SK-N-SH (cell line): ENCODE measurements at regions not wholly inside any gene's neighbourhood (a gene's known extent, or its start where the extent isn't known, plus 50 kb on each side); places are given as distances from the start of the nearest gene placed in this dataset.

Experiments
- CTCF ChIA-PET: fragments of 300-600, 350-600 bp; formaldehyde crosslinking; extraction: SDS; loops from one replicate; lab custom pipeline; 2021; lab: Yijun Ruan, JAX
- POLR2A ChIA-PET: fragments of 350-600 bp; sonication (Branson Sonifier 250); formaldehyde crosslinking; extraction: SDS; loops from one replicate; lab custom pipeline; 2020; ENCODE audit warnings: antibody characterized with exemption, inconsistent platforms; lab: Yijun Ruan, JAX
- DNase-seq: peaks from one replicate; pipeline ENCODE4 v3.0.0; 2012
- H2AFZ ChIP-seq: fragments of 200-600 bp; sonication (generic); 2 replicates; pipeline ENCODE4 v1.8.1; 2016; ENCODE audit warnings: antibody characterized with exemption, mild to moderate bottlenecking, low read depth
- H3F3A ChIP-seq: fragments of 200-600 bp; sonication (generic); replicated peaks from 2 replicates; pipeline ENCODE3; 2016; ENCODE audit warnings: antibody characterized with exemption, mild to moderate bottlenecking; ENCODE audit not compliant: insufficient read depth
- H3K27ac ChIP-seq, 2 experiments: fragments of 200-500 bp in 1 of 2; fragments of 200-600 bp in 1 of 2; sonication (Bioruptor generic) in 1 of 2; sonication (generic), shearing (Covaris generic) in 1 of 2; 2 replicates each; pipeline versions ENCODE4 v1.5.1 to v1.6.1; 2014 to 2016; ENCODE audit warnings: low read depth in 2 of 2, inconsistent platforms in 1 of 2, low read length in 1 of 2, mild to moderate bottlenecking in 1 of 2, mixed read lengths in 1 of 2
- H3K27me3 ChIP-seq: fragments of 200-600 bp; sonication (generic), shearing (Covaris generic); 2 replicates; pipeline ENCODE4 v1.6.1; 2016; ENCODE audit warnings: mixed run types; ENCODE audit not compliant: insufficient read depth
- H3K36me3 ChIP-seq, 2 experiments: fragments of 200-500 bp in 1 of 2; fragments of 200-600 bp in 1 of 2; sonication (Bioruptor generic) in 1 of 2; sonication (generic) in 1 of 2; replicated peaks in 1 of 2; 2 replicates each; pipeline versions ENCODE3 to v1.5.1; 2014 to 2016; ENCODE audit warnings: low read length in 1 of 2, mild to moderate bottlenecking in 1 of 2; ENCODE audit not compliant: insufficient read depth in 2 of 2, control insufficient read depth in 1 of 2
- H3K4me1 ChIP-seq, 2 experiments: fragments of 200-500 bp in 1 of 2; fragments of 200-600 bp in 1 of 2; sonication (Bioruptor generic) in 1 of 2; sonication (generic), shearing (Covaris generic) in 1 of 2; 2 replicates each; pipeline versions ENCODE4 v1.5.1 to v1.6.1; 2014 to 2016; ENCODE audit warnings: low read depth in 1 of 2, low read length in 1 of 2, mixed run types in 1 of 2; ENCODE audit not compliant: insufficient read depth in 2 of 2, control insufficient read depth in 1 of 2
- H3K4me2 ChIP-seq: fragments of 200-600 bp; sonication (generic), shearing (Covaris generic); 2 replicates; pipeline ENCODE4 v1.6.1; 2017; ENCODE audit warnings: mixed run types
- H3K4me3 ChIP-seq, 2 experiments: fragments of 200-500 bp in 1 of 2; fragments of 200-600 bp in 1 of 2; sonication (Bioruptor generic) in 1 of 2; sonication (generic), shearing (Covaris generic) in 1 of 2; 2 replicates each; pipeline versions ENCODE4 v1.5.1 to v1.8.1; 2014 to 2016; ENCODE audit warnings: low read depth in 2 of 2, inconsistent platforms in 1 of 2, low read length in 1 of 2, mild to moderate bottlenecking in 1 of 2, mixed read lengths in 1 of 2, moderate library complexity in 1 of 2
- H3K79me2 ChIP-seq: fragments of 200-600 bp; sonication (generic); 2 replicates; pipeline ENCODE4 v1.8.1; 2017; ENCODE audit warnings: mild to moderate bottlenecking; ENCODE audit not compliant: insufficient read depth
- H3K9ac ChIP-seq: fragments of 200-600 bp; sonication (generic); 2 replicates; pipeline ENCODE4 v1.6.1; 2017; ENCODE audit warnings: mixed run types
- H3K9me2 ChIP-seq: fragments of 200-600 bp; sonication (generic); 2 replicates; pipeline ENCODE4 v1.6.1; 2017; ENCODE audit warnings: mixed run types
- H3K9me3 ChIP-seq: fragments of 200-600 bp; sonication (generic); 2 replicates; pipeline ENCODE4 v1.6.1; 2017; ENCODE audit warnings: mixed run types, mild to moderate bottlenecking, moderate library complexity
- H4K20me1 ChIP-seq: fragments of 200-600 bp; sonication (generic); 2 replicates; pipeline ENCODE4 v1.6.1; 2017; ENCODE audit warnings: mild to moderate bottlenecking, mixed run types; ENCODE audit not compliant: insufficient read depth
- CHD2 ChIP-seq: fragments of 150-350 bp; IDR thresholded peaks from 2 replicates; pipeline ENCODE4 v1.6.1; 2018; ENCODE audit warnings: low read length; ENCODE audit not compliant: partially characterized antibody
- ELF1 ChIP-seq: IDR thresholded peaks from 2 replicates; pipeline ENCODE4 v1.4.0; 2012
- EP300 ChIP-seq, 2 experiments: IDR thresholded peaks; 2 replicates each; pipeline versions ENCODE4 v1.4.0 to v1.6.1; 2012; ENCODE audit warnings: borderline replicate concordance in 1 of 2, low read depth in 1 of 2, low read length in 1 of 2
- EZH2phosphoT487 ChIP-seq: fragments of 200-600 bp; sonication (generic); IDR thresholded peaks from 2 replicates; pipeline ENCODE4 v1.6.1; 2017; ENCODE audit warnings: low read depth, mixed run types, mild to moderate bottlenecking, antibody characterized with exemption, moderate library complexity, borderline replicate concordance
- GATA2 ChIP-seq: sonication (generic); formaldehyde crosslinking; IDR thresholded peaks from 2 replicates; pipeline ENCODE4 v1.5.0; 2020; ENCODE audit warnings: mild to moderate bottlenecking, missing genetic modification reagents
- JUND ChIP-seq: IDR thresholded peaks from 2 replicates; pipeline ENCODE4 v1.4.0; 2012
- MAX ChIP-seq: IDR thresholded peaks from 2 replicates; pipeline ENCODE4 v1.4.0; 2012; ENCODE audit warnings: low read depth
- MXI1 ChIP-seq: IDR thresholded peaks from 2 replicates; pipeline ENCODE4 v1.6.1; 2012; ENCODE audit warnings: mild to moderate bottlenecking, low read depth, low read length, improper control_type of control experiment
- NFIC ChIP-seq: IDR thresholded peaks from 2 replicates; pipeline ENCODE4 v1.4.0; 2012; ENCODE audit warnings: borderline replicate concordance
- RAD21 ChIP-seq: IDR thresholded peaks from 2 replicates; pipeline ENCODE4 v1.6.1; 2012; ENCODE audit warnings: mild to moderate bottlenecking, low read length
- REST ChIP-seq: IDR thresholded peaks from 2 replicates; pipeline ENCODE4 v1.6.1; 2012; ENCODE audit warnings: mild to moderate bottlenecking, low read depth, low read length, moderate library complexity
- RFX5 ChIP-seq: IDR thresholded peaks from 2 replicates; pipeline ENCODE4 v1.6.1; 2012; ENCODE audit warnings: mild to moderate bottlenecking, improper control_type of control experiment, low read length
- RXRA ChIP-seq: IDR thresholded peaks from 2 replicates; pipeline ENCODE4 v1.4.0; 2012; ENCODE audit warnings: low read depth, mild to moderate bottlenecking, borderline replicate concordance
- SIN3A ChIP-seq: IDR thresholded peaks from 2 replicates; pipeline ENCODE4 v1.6.1; 2012; ENCODE audit warnings: low read depth, mild to moderate bottlenecking, low read length, moderate library complexity, borderline replicate concordance
- SMC3 ChIP-seq: IDR thresholded peaks from 2 replicates; pipeline ENCODE4 v1.6.1; 2012; ENCODE audit warnings: low read depth, low read length, improper control_type of control experiment
- TCF12 ChIP-seq: IDR thresholded peaks from 2 replicates; pipeline ENCODE4 v1.4.0; 2012
- ZBTB33 ChIP-seq: IDR thresholded peaks from 2 replicates; pipeline ENCODE4 v1.4.0; 2012; ENCODE audit warnings: low read depth, borderline replicate concordance
- WGBS: methylation state at CpG from one replicate; pipeline ENCODE4 v1.1.6; 2017; ENCODE audit warnings: low lambda C conversion rate; 5-methylcytosine and 5-hydroxymethylcytosine counted together

DNA sequence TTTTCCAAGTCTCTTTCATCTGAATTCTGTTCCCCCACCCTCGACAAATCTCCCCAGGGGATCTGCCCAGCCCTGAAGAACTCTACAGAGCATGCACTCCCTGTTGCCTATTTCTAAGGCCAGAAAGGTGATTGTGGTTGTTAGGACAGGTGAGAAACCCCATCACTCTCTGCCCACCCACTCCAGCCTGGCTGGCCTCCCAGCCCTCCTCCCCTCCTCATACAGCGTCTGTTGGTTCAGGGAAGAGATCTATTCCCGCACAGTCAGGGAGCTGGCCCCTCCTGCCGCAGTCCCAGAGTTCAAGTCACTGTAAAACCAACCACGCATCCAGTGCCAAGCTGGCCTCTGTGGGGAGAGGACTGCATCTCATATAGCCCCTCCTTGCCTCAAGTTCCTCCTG lies 98.7 kb downstream of the KCNJ12 start:
- WGBS: 34% methylated on average over 4 of the region's 5 CpGs
- no peaks in the 10 kb centered on the region for H3K79me2 ChIP-seq
- H2AFZ ChIP-seq: no peak overlapping the region
- peaks cover 0 to 14% of the 10 kb centered on the region in 2 experiments; a peak in 1 of 4 replicates for H3K4me1 ChIP-seq
- H3F3A ChIP-seq: no peaks in the 10 kb centered on the region
- H3K27ac ChIP-seq: no peak overlapping the region
- TF ChIP-seq ELF1 (no peak), REST (no peak), JUND (no peak), MAX (no peak), MXI1 (no peak), RFX5 (no peak), SMC3 (no peak), SIN3A (no peak), NFIC (no peak), CHD2 (no peak), EZH2phosphoT487 (no peak)
- H3K9ac ChIP-seq: no peak overlapping the region
- no peaks in the 10 kb centered on the region for H4K20me1 ChIP-seq
- no peak overlapping the region for H3K4me2 ChIP-seq
- ChIA-PET POLR2A (no interaction called here), CTCF (interaction anchor here (3.1 kb wide), 1 partner anchor 37 kb away, joined by 19 read pairs; no protein-coding TSS in a partner anchor)
- H3K4me3 ChIP-seq: no peak overlapping the region
- no peaks in the 10 kb centered on the region for H3K9me3 ChIP-seq
- no peaks in the 10 kb centered on the region for H3K36me3 ChIP-seq
- DNase-seq: no peak
- no peaks in the 10 kb centered on the region for H3K9me2 ChIP-seq
- H3K27me3 ChIP-seq: peaks cover 16% of the 10 kb centered on the region

GRCh38 chr17:21475571-21475970 lies 99.4 kb downstream of the KCNJ12 start:
- H3K79me2 ChIP-seq: no peaks in the 10 kb centered on the region
- TF ChIP-seq RAD21: no peak
- TF ChIP-seq EZH2phosphoT487: no peak
- no peak for TF ChIP-seq TCF12
- TF ChIP-seq ZBTB33: no peak
- TF ChIP-seq ELF1: no peak
- TF ChIP-seq NFIC: no peak
- no peak for TF ChIP-seq MXI1
- TF ChIP-seq RXRA: no peak
- TF ChIP-seq GATA2 (CRISPR knock-in tag): no peak
- TF ChIP-seq EP300 (IDR thresholded peaks at IDR 0.05; ENCODE audit: borderline replicate concordance in 1 of 2, low read depth in 1 of 2, low read length in 1 of 2): no peak

More at GRCh38 chr17:21475571-21475970, 99.4 kb downstream of the KCNJ12 start:
- no peaks in the 10 kb centered on the region for H3F3A ChIP-seq
- 49% methylated on average over 8 of the region's 8 CpGs for WGBS
- POLR2A ChIA-PET: no interaction called here
- H3K36me3 ChIP-seq: no peaks in the 10 kb centered on the region
- no peak overlapping the region for H3K4me3 ChIP-seq
- H3K4me2 ChIP-seq: no peak overlapping the region
- no peak overlapping the region for H2AFZ ChIP-seq
- DNase-seq: no peak
- no peaks in the 10 kb centered on the region for H3K9me2 ChIP-seq
- no peak overlapping the region for H3K9ac ChIP-seq
- H3K27me3 ChIP-seq: peaks cover 16% of the 10 kb centered on the region
- H4K20me1 ChIP-seq: no peaks in the 10 kb centered on the region
- CTCF ChIA-PET: interaction anchor here (1.4 to 3.1 kb wide), 2 partner anchors 19 to 37 kb away, joined by 6 to 19 read pairs; no protein-coding TSS in a partner anchor
- no peak overlapping the region for H3K27ac ChIP-seq
- no peaks in the 10 kb centered on the region for H3K9me3 ChIP-seq
- peaks cover 0 to 14% of the 10 kb centered on the region in 2 experiments; a peak in 1 of 4 replicates for H3K4me1 ChIP-seq
